ENCODE measurements at regions not wholly inside any gene's neighbourhood (a gene's known extent, or its start where the extent isn't known, plus 50 kb on each side); places are given as distances from the start of the nearest gene placed in this dataset.

- CTCF ChIA-PET = no interaction called here
Observed at GRCh38 chr21:39107739-39108138, 75.5 kb downstream of the PSMG1 start.

GRCh38 chr21:39106881-39107462 lies 76.3 kb downstream of the PSMG1 start:
- CTCF ChIA-PET = interaction anchor here (0.8 to 1.1 kb wide), 2 partner anchors 10 to 31 kb away, joined by 3 to 4 read pairs; no protein-coding TSS in a partner anchor

More at GRCh38 chr21:39107739-39108138, 75.5 kb downstream of the PSMG1 start:
- no peaks in the 10 kb centered on the region for H3K9me3 ChIP-seq (ENCODE audit: control insufficient read depth, insufficient read depth, low read depth, low read length)
- H3K4me1 ChIP-seq (ENCODE audit: control insufficient read depth, insufficient read depth, low read length) = no peaks in the 10 kb centered on the region
- no peak overlapping the region for H3K27ac ChIP-seq (ENCODE audit: extremely low read depth, low read depth, low read length)
- H3K36me3 ChIP-seq (ENCODE audit: control insufficient read depth in 2 of 2, insufficient read depth in 1 of 2, low read length in 2 of 2) = no peaks in the 10 kb centered on the region
- no peak overlapping the region for H3K4me3 ChIP-seq (ENCODE audit: low read depth, low read length)
- TF ChIP-seq ZNF664 (tag by site-specific recombination; IDR thresholded peaks at IDR 0.05) (no peak), ZNF518A (tag by site-specific recombination; conservative IDR thresholded peaks at IDR 0.05; ENCODE audit: low read depth) (no peak), PBX3 (CRISPR knock-in tag; IDR thresholded peaks at IDR 0.05) (no peak), WT1 (tag by site-specific recombination; IDR thresholded peaks at IDR 0.05) (no peak), ZNF239 (tag by site-specific recombination; IDR thresholded peaks at IDR 0.05) (no peak)
- POLR2A ChIA-PET = no interaction called here

GRCh38 chr21:39105836-39106235 lies 77.4 kb downstream of the PSMG1 start:
- H3K4me3 ChIP-seq (ENCODE audit: low read depth, low read length) = no peak overlapping the region
- no peak overlapping the region for H3K27ac ChIP-seq (ENCODE audit: extremely low read depth, low read depth, low read length)
- H3K4me1 ChIP-seq (ENCODE audit: control insufficient read depth, insufficient read depth, low read length) = no peaks in the 10 kb centered on the region
- POLR2A ChIA-PET = interaction anchor here (0.6 kb wide), 1 partner anchor 71 kb away, joined by 3 read pairs; no protein-coding TSS in a partner anchor
- H3K36me3 ChIP-seq (ENCODE audit: control insufficient read depth in 2 of 2, insufficient read depth in 1 of 2, low read length in 2 of 2) = no peaks in the 10 kb centered on the region
- no peaks in the 10 kb centered on the region for H3K9me3 ChIP-seq (ENCODE audit: control insufficient read depth, insufficient read depth, low read depth, low read length)
- CTCF ChIA-PET = interaction anchor here (1.1 kb wide), 1 partner anchor 32 kb away, joined by 4 read pairs; no protein-coding TSS in a partner anchor
- TF ChIP-seq YY2 (tag by site-specific recombination; IDR thresholded peaks at IDR 0.05) (no peak), ZNF785 (tag by site-specific recombination; IDR thresholded peaks at IDR 0.05) (no peak), ZNF26 (tag by site-specific recombination; IDR thresholded peaks at IDR 0.05) (no peak), ZSCAN4 (tag by site-specific recombination; IDR thresholded peaks at IDR 0.05) (no peak), ZNF555 (tag by site-specific recombination; conservative IDR thresholded peaks at IDR 0.05) (no peak), ZNF768 (tag by site-specific recombination; IDR thresholded peaks at IDR 0.05) (no peak), ZNF600 (tag by site-specific recombination; IDR thresholded peaks at IDR 0.05) (no peak), ZNF266 (tag by site-specific recombination; IDR thresholded peaks at IDR 0.05; ENCODE audit: low read depth) (no peak), ZNF473 (tag by site-specific recombination; IDR thresholded peaks at IDR 0.05) (no peak), ZSCAN18 (tag by site-specific recombination; IDR thresholded peaks at IDR 0.05) (no peak), ZNF701 (tag by site-specific recombination; IDR thresholded peaks at IDR 0.05) (no peak), ZBTB6 (tag by site-specific recombination; IDR thresholded peaks at IDR 0.05) (no peak)

More at GRCh38 chr21:39106881-39107462, 76.3 kb downstream of the PSMG1 start:
- TF ChIP-seq ZEB2 (tag by site-specific recombination; IDR thresholded peaks at IDR 0.05) (no peak), ZNF19 (tag by site-specific recombination; IDR thresholded peaks at IDR 0.05; ENCODE audit: low read depth) (no peak), SP3 (tag by site-specific recombination; IDR thresholded peaks at IDR 0.05) (no peak)
- Histone ChIP-seq H3K9me3 (ENCODE audit: control insufficient read depth, insufficient read depth, low read depth, low read length) (no peaks in the 10 kb centered on the region), H3K4me3 (ENCODE audit: low read depth, low read length) (no peak overlapping the region), H3K4me1 (ENCODE audit: control insufficient read depth, insufficient read depth, low read length) (no peaks in the 10 kb centered on the region), H3K27ac (ENCODE audit: extremely low read depth, low read depth, low read length) (no peak overlapping the region), H3K36me3 (ENCODE audit: control insufficient read depth in 2 of 2, insufficient read depth in 1 of 2, low read length in 2 of 2) (no peaks in the 10 kb centered on the region)
- POLR2A ChIA-PET = no interaction called here
